ENCODE measurements at regions not wholly inside any gene's neighbourhood (a gene's known extent, or its start where the extent isn't known, plus 50 kb on each side); places are given as distances from the start of the nearest gene placed in this dataset.

GRCh38 chr2:19846567-19846966 is 55.2 kb downstream of the TTC32 start:
- no peak for TF ChIP-seq CTCF (IDR thresholded peaks at IDR 0.05)

- TF ChIP-seq CTCF (IDR thresholded peaks at IDR 0.05), result no peak
These were observed 55.8 kb downstream of the TTC32 start for GRCh38 chr2:19846030-19846429.

GRCh38 chr2:19845323-19845920 is 56.4 kb downstream of the TTC32 start:
- TF ChIP-seq CTCF (IDR thresholded peaks at IDR 0.05), result no peak

GRCh38 chr2:19844750-19845149 is 57.0 kb downstream of the TTC32 start:
- no peak for TF ChIP-seq CTCF (IDR thresholded peaks at IDR 0.05)

- no peak for TF ChIP-seq CTCF (IDR thresholded peaks at IDR 0.05)
These were observed 57.7 kb downstream of the TTC32 start for GRCh38 chr2:19843992-19844515.

GRCh38 chr2:19841918-19842693 is 59.7 kb downstream of the TTC32 start:
- no peak for TF ChIP-seq CTCF (IDR thresholded peaks at IDR 0.05)

- no peak for TF ChIP-seq CTCF (IDR thresholded peaks at IDR 0.05)
These were observed 62.3 kb downstream of the TTC32 start for GRCh38 chr2:19839438-19839837.

All from LNCAP (cell line).